ENCODE measurements at regions not wholly inside any gene's neighbourhood (a gene's known extent, or its start where the extent isn't known, plus 50 kb on each side); places are given as distances from the start of the nearest gene placed in this dataset.
"Not testable (repeated sequence)": the region's sequence is repeated elsewhere in the genome, so short reads cannot be mapped to it uniquely, and the experiment has no call there.

GRCh38 chr7:150192541-150192940 is 130.6 kb upstream of the LRRC61 start:
- not testable (repeated sequence) for DNase-seq (ENCODE audit: low read depth in 1 of 2, low spot score in 1 of 2)

- DNase-seq (ENCODE audit: low read depth in 1 of 2, low spot score in 1 of 2), result not testable (repeated sequence)
These were observed 129.3 kb upstream of the LRRC61 start for GRCh38 chr7:150193866-150194265.

Measured in activated CD4-positive, alpha-beta T cell treated with anti-CD3 and anti-CD28 coated beads, Interleukin-2, amount 50 U/mL, for 24 hours (primary cell).